Erythroblast (primary cell): ENCODE measurements at regions not wholly inside any gene's neighbourhood (a gene's known extent, or its start where the extent isn't known, plus 50 kb on each side); places are given as distances from the start of the nearest gene placed in this dataset.

Source experiments
- GATA1 ChIP-seq: IDR thresholded peaks from 2 replicates; pipeline ENCODE4 v1.6.1; 2011; ENCODE audit warnings: low read depth, mild to moderate bottlenecking, control low read depth, low read length, moderate library complexity
- POLR2A ChIP-seq: IDR thresholded peaks from 2 replicates; pipeline ENCODE4 v1.6.1; 2011; ENCODE audit warnings: mild to moderate bottlenecking, low read length

DNA sequence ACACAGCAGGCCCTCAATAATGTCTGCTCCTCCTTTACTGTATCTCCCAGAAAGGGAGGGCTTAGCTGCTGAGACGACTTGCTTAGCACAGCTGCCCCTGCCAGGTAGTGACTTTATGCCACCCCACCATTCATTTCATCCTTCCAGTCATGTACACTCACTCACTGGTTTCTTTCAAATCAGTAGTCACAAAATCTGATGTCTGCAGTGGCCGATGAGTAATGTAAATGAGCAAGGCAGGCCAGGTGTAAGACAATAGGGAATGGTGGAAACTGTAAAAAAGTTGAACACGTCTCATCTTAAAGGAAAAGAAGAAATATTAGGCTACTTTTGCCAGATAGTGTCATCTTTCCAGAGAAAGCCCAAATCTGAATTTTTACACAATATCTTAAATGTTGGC lies 207.6 kb upstream of the PRICKLE2 start:
- TF ChIP-seq POLR2A (no peak), GATA1 (no peak)
